ENCODE measurements at regions not wholly inside any gene's neighbourhood (a gene's known extent, or its start where the extent isn't known, plus 50 kb on each side); places are given as distances from the start of the nearest gene placed in this dataset.

GRCh38 chr3:155029941-155030340, 50.2 kb upstream of the MME start:
- no peak for ATAC-seq
- DNase-seq: no peak

DNA sequence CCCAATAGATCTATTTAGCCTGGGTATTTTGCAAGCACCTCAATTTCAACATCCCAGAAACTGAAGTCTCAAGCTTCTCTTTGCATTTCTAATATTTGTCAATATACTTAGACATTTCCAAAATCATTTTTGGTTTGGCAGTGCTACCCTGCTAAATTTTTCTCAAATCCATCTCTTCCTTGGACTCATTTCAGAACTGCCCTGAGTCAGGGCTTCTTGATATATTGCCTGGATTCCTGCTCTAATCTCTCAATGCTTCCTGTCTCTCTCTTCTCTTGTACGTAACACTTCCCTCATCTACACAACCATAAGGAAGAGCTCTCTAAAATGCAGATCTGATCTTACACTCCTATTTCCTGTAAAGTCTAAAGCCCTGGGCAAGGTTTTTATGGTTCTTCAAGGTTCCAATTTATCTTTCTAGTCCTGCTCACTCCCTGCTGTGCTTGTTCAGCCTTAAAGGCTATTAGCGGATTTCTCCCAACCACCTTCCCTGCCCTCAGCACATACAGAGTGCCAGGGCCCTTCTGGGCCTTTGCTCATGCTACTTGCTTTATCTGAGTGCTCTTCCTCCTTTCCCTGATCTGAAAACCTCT, 53.0 kb upstream of the MME start:
- ATAC-seq (peak; percentile 73 to 74), DNase-seq (no peak)
- intact Hi-C loops (cut with DNase I): no loop called here

More at GRCh38 chr3:155029941-155030340, 50.2 kb upstream of the MME start:
- intact Hi-C loops (cut with DNase I): no loop called here

GRCh38 chr3:155024006-155024638, 56.0 kb upstream of the MME start:
- DNase-seq: no peak
- intact Hi-C loops (cut with DNase I): no loop called here
- ATAC-seq: no peak

DNA sequence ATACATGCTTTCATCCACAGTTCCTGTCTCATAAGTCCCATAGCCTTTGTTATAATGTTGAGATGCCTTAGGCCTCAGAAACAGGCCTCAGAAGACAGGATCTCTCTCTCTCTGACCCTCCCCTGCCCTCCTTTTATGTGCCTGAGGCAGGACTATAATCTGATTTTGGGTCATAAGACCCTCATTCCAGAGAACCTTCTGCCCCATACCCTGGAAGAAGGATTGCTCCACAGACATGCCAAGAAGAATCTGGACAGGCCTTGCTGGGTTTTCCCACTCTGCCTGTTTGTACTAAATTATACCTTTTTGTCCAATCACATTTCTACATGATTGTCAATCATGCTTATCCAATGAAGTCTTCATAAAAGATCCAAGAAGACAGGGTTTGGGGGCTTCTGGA, 57.2 kb upstream of the MME start:
- no peak for DNase-seq
- no peak for ATAC-seq
- intact Hi-C loops (cut with DNase I): no loop called here

- ATAC-seq: no peak
- intact Hi-C loops (cut with DNase I): no loop called here
- DNase-seq: no peak
These were observed 60.5 kb upstream of the MME start for GRCh38 chr3:155019575-155019974.

- ATAC-seq (peak in 1 of 2 donors; percentile 62), DNase-seq (no peak)
- intact Hi-C loops (cut with DNase I): no loop called here
These were observed 61.3 kb upstream of the MME start for GRCh38 chr3:155018621-155019330.

DNA sequence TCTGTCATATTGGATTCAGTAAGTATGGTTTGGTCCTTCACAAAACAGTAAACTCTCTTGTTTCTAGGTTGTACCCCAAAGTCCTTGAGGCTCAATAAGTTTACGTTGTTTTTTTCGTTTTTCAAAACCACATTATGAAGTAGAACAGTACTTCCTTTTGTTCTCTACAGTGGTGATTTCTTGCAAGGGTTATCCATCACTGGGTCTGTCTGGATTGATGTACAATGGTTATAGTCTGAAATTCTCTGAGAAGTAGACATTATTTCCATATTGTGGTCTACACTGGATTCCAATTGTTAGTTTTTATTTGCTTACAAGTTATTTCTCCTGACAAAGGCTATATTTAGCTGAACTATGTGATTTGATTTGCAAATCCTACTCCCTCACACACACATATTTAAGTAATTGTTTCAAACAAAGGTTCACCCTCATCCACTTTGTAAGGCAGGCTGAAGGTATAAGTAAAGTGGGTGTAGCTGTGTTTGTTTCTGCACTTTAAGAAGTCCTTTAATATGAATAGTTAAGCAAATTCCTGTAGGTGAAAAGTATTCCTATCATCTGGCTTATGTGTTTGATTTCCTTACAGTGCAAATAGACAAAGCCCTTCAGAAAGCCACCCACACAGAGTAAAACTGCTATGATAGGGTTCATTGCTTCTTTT, 64.2 kb upstream of the MME start:
- intact Hi-C loops (cut with DNase I): no loop called here
- no peak for ATAC-seq
- no peak for DNase-seq

DNA sequence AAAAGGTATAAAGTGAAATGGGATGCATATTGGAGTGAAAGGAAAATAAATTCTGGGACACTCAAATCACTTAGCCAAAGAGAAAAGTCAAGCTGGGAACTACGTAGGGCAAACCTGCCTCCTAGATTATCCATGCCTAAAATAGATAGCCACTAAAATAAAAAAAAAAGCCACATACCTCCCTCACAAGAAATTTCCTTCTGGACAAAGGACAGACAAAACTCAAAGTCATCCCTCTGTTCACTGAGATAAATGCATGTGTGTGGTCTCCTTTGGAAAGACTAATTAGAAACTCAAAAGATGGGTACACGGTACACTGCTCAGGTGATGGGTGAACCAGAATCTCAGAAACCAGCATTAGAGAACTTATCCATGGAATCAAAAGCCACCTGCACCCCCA, 65.2 kb upstream of the MME start:
- ATAC-seq (no peak), DNase-seq (no peak)
- intact Hi-C loops (cut with DNase I): no loop called here

GRCh38 chr3:155013427-155013826, 66.7 kb upstream of the MME start:
- ATAC-seq (no peak), DNase-seq (no peak)
- intact Hi-C loops (cut with DNase I): no loop called here

DNA sequence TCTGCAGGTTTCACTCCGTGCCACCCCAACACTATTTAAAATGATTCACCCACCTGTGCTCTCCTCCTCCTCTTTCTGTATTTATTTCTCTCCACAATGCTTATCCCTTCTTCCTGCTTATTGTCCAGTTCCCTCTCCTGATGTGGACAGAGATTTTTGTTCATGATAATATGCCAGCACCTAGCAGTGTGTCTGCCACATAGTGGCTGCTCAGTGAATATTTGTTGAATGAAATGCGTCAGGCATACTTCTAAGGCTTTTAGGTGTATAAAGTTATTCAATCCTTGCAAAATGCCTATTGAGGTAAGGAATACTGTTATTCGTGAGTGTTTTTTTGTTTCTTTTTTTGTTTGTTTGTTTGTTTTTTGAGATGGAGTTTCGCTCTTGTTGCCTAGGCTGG, 67.5 kb upstream of the MME start:
- DNase-seq: no peak
- no peak for ATAC-seq
- intact Hi-C loops (cut with DNase I): no loop called here

- DNase-seq: no peak
- ATAC-seq: no peak
- intact Hi-C loops (cut with DNase I): no loop called here
These were observed 69.7 kb upstream of the MME start for GRCh38 chr3:155010416-155010815.

GRCh38 chr3:155009217-155009616, 70.9 kb upstream of the MME start:
- DNase-seq (no peak), ATAC-seq (no peak)
- intact Hi-C loops (cut with DNase I): no loop called here

- intact Hi-C loops (cut with DNase I): no loop called here
These were observed 72.4 kb upstream of the MME start for GRCh38 chr3:155007729-155008128.

GRCh38 chr3:155001289-155002010, 78.7 kb upstream of the MME start:
- ATAC-seq: no peak
- DNase-seq: no peak
- intact Hi-C loops (cut with DNase I): no loop called here

More at GRCh38 chr3:155007729-155008128, 72.4 kb upstream of the MME start:
- DNase-seq: no peak
- no peak for ATAC-seq

- ATAC-seq: no peak
- intact Hi-C loops (cut with DNase I): no loop called here
- DNase-seq: no peak
These were observed 87.5 kb upstream of the MME start for GRCh38 chr3:154992655-154993054.

DNA sequence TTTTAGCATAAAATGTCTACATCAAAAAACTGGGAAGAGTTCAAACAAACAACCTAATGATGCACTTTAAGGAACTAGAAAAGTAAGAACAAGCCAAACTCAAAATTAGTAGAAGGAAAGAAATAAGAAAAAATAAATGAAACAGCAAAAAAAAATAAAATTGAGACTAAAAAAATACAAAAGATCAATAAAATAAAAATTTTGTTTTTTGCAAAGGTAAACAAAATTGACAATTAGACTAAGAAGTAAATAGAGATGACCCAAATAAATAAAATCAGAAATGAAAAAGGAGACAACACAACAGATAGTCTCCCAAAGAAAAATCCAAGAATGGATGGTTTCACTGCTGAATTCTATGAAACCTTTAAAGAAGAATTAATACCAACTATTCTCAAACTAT, 89.6 kb upstream of the MME start:
- ATAC-seq (no peak), DNase-seq (no peak)
- intact Hi-C loops (cut with DNase I): no loop called here

DNA sequence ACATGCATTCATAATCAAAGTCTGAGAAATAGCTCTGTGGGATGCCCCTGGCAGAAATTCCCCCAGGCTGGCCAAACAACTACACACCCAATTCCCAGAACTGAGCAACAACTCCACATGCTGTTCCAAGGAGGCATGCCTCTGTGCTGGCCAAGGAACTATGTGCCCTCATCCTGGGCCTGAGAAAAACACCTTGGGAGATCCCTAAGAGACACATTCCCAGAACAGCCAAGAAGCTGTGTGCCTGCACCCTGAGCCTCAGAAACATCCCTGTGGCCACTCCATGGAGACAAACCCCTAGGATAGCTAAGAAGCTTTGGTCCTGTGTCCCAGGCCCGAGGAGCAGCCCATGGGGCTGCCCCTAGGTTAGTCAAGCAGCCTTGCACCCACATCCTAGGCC, 92.3 kb upstream of the MME start:
- intact Hi-C loops (cut with DNase I): no loop called here
- no peak for DNase-seq
- no peak for ATAC-seq

- intact Hi-C loops (cut with DNase I): no loop called here
- ATAC-seq (no peak), DNase-seq (no peak)
These were observed 98.5 kb upstream of the MME start for GRCh38 chr3:154981664-154982063.

DNA sequence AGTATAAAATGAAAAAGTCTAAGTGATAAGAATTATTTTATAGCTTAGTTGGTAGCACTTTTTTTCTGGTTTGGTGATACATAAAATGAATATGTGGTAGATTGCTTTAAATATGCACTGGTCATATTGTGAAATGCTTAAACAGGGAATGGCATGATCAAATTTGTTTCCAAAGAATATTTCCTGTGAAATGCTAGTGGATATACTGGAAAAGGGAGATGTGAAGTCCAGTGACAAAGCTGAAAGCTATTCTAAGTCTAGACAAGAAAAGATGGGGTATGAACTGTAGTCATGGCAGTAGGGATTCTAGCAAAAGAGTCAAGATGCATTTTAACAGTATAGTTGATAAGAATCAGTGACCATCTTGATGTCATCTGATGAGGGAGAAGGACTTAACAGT, 98.9 kb upstream of the MME start:
- DNase-seq: no peak
- ATAC-seq: no peak
- intact Hi-C loops (cut with DNase I): no loop called here

GRCh38 chr3:154979331-154979730, 100.8 kb upstream of the MME start:
- ATAC-seq (no peak), DNase-seq (no peak)
- intact Hi-C loops (cut with DNase I): no loop called here
